MCF 10A (cell line): ENCODE measurements at regions not wholly inside any gene's neighbourhood (a gene's known extent, or its start where the extent isn't known, plus 50 kb on each side); places are given as distances from the start of the nearest gene placed in this dataset.

Source experiments
- BruUV-seq: library from RNA; stranded (reverse); fragments of 400-500 nt; replicated peaks from 2 replicates; lab custom pipeline; 2021; lab: Mats Ljungman, UMichigan
- CTCF ChIA-PET: fragments of 300-600 bp; sonication (Branson Sonifier 250); formaldehyde crosslinking; extraction: SDS; loops from one replicate; lab custom pipeline; 2021; ENCODE audit warnings: antibody characterized with exemption, inconsistent platforms; lab: Yijun Ruan, JAX
- POLR2A ChIA-PET: fragments of 300-600, 350-650 bp; sonication (Branson Sonifier 250); formaldehyde crosslinking; extraction: SDS; loops from one replicate; lab custom pipeline; 2020; ENCODE audit warnings: antibody characterized with exemption, inconsistent platforms; lab: Yijun Ruan, JAX
- DNase-seq: peaks from one replicate; pipeline ENCODE4 v3.0.0-alpha.2; 2018; ENCODE audit not compliant: unreplicated experiment
- H3K27ac Mint-ChIP-seq: one replicate; pipeline ENCODE4 v1.8.0; 2022; ENCODE audit warnings: mild to moderate bottlenecking, low read depth, mixed read lengths; ENCODE audit not compliant: unreplicated experiment
- H3K27me3 Mint-ChIP-seq: one replicate; pipeline ENCODE4 v1.8.0; 2022; ENCODE audit warnings: mixed read lengths; ENCODE audit not compliant: insufficient read depth, unreplicated experiment
- H3K36me3 Mint-ChIP-seq: one replicate; pipeline ENCODE4 v1.8.0; 2022; ENCODE audit warnings: mild to moderate bottlenecking, moderate library complexity, mixed read lengths; ENCODE audit not compliant: insufficient read depth, unreplicated experiment
- H3K4me1 Mint-ChIP-seq: one replicate; pipeline ENCODE4 v1.8.0; 2022; ENCODE audit warnings: mixed read lengths; ENCODE audit not compliant: insufficient read depth, unreplicated experiment
- H3K4me3 Mint-ChIP-seq: one replicate; pipeline ENCODE4 v1.8.0; 2022; ENCODE audit warnings: mild to moderate bottlenecking, moderate library complexity, mixed read lengths; ENCODE audit not compliant: unreplicated experiment
- H3K9me3 Mint-ChIP-seq: one replicate; pipeline ENCODE4 v1.8.0; 2022; ENCODE audit warnings: mixed read lengths; ENCODE audit not compliant: unreplicated experiment
- CTCF ChIP-seq: fragments of 200-600 bp; IDR thresholded peaks from one replicate; pipeline ENCODE4 v1.8.0; 2022; ENCODE audit warnings: antibody characterized with exemption, mild to moderate bottlenecking; ENCODE audit not compliant: unreplicated experiment
- intact Hi-C: fragments of 100-400 bp; cut with micrococcal nuclease; formaldehyde crosslinking; loops from 2 replicates; pipeline ENCODE4 v1.14.1; 2022

GRCh38 chr16:9264067-9264466 is 172.6 kb downstream of the HAPSTR1 start:
- TF ChIP-seq CTCF: no peak
- Mint-ChIP-seq H3K4me1 (no peaks in the 10 kb centered on the region), H3K27ac (no peak overlapping the region), H3K9me3 (peaks cover 14% of the 10 kb centered on the region), H3K27me3 (no peaks in the 10 kb centered on the region), H3K36me3 (no peaks in the 10 kb centered on the region), H3K4me3 (no peak overlapping the region)
- DNase-seq: no peak
- ChIA-PET POLR2A (no interaction called here), CTCF (interaction anchor here (0.6 kb wide), 1 partner anchor 24 kb away, joined by 3 read pairs; no protein-coding TSS in a partner anchor)
- BruUV-seq: no TSS peak
- intact Hi-C loops: no loop called here

- no peak for DNase-seq
- H3K4me3 Mint-ChIP-seq: no peak overlapping the region
- ChIA-PET CTCF (interaction anchor here (4.3 kb wide), 1 partner anchor 9 kb away, joined by 27 read pairs; no protein-coding TSS in a partner anchor), POLR2A (no interaction called here)
- intact Hi-C loops: no loop called here
- H3K27ac Mint-ChIP-seq: no peak overlapping the region
- no peak for TF ChIP-seq CTCF
- peaks cover 31% of the 10 kb centered on the region for H3K9me3 Mint-ChIP-seq
- H3K4me1 Mint-ChIP-seq: no peaks in the 10 kb centered on the region
- no peaks in the 10 kb centered on the region for H3K36me3 Mint-ChIP-seq
- no peaks in the 10 kb centered on the region for H3K27me3 Mint-ChIP-seq
- no TSS peak for BruUV-seq
Measured at GRCh38 chr16:9268446-9268845, 177.0 kb downstream of the HAPSTR1 start.

- Mint-ChIP-seq H3K27ac (no peak overlapping the region), H3K9me3 (peaks cover 41% of the 10 kb centered on the region), H3K4me1 (no peaks in the 10 kb centered on the region), H3K4me3 (no peak overlapping the region), H3K27me3 (no peaks in the 10 kb centered on the region), H3K36me3 (no peaks in the 10 kb centered on the region)
- intact Hi-C loops: no loop called here
- ChIA-PET CTCF (interaction anchor here (0.6 to 4.3 kb wide), 3 partner anchors 11 to 1467 kb away, joined by 4 to 27 read pairs (median 6); no protein-coding TSS in a partner anchor), POLR2A (no interaction called here)
- no peak for DNase-seq
- no peak for TF ChIP-seq CTCF
- BruUV-seq: no TSS peak
Measured at GRCh38 chr16:9270424-9270823, 179.0 kb downstream of the HAPSTR1 start.

- Mint-ChIP-seq H3K27me3 (no peaks in the 10 kb centered on the region), H3K4me3 (no peak overlapping the region), H3K4me1 (no peaks in the 10 kb centered on the region), H3K36me3 (no peaks in the 10 kb centered on the region), H3K9me3 (peaks cover 38% of the 10 kb centered on the region), H3K27ac (no peak overlapping the region)
- no peak for TF ChIP-seq CTCF
- intact Hi-C loops: no loop called here
- BruUV-seq: no TSS peak
- POLR2A ChIA-PET: no interaction called here
- CTCF ChIA-PET: interaction anchor here (0.6 to 4.3 kb wide), 2 partner anchors 12 to 1467 kb away, joined by 6 to 27 read pairs; no protein-coding TSS in a partner anchor
- DNase-seq: no peak
Measured at GRCh38 chr16:9270941-9271340, 179.5 kb downstream of the HAPSTR1 start.
